PC-9 (cell line): ENCODE measurements at regions not wholly inside any gene's neighbourhood (a gene's known extent, or its start where the extent isn't known, plus 50 kb on each side); places are given as distances from the start of the nearest gene placed in this dataset.

ENCODE experiments used
- BruUV-seq: library from RNA; stranded (reverse); fragments of 400-500 nt; replicated peaks from 2 replicates; lab custom pipeline; 2021; lab: Mats Ljungman, UMichigan
- CTCF ChIA-PET: fragments of 300-600 bp; sonication (Branson Sonifier 250); formaldehyde crosslinking; loops from one replicate; lab custom pipeline; 2022; ENCODE audit warnings: antibody characterized with exemption; lab: Charles Lee
- POLR2A ChIA-PET: fragments of 300-600 bp; sonication (Branson Sonifier 250); formaldehyde crosslinking; loops from one replicate; lab custom pipeline; 2022; ENCODE audit warnings: antibody characterized with exemption; ENCODE audit not compliant: unreplicated experiment; lab: Charles Lee
- DNase-seq, 2 experiments: peaks; one replicate each; pipeline versions ENCODE4 v3.0.0 to v3.0.0-alpha.2; 2015 to 2022; ENCODE audit warnings: mixed read lengths in 1 of 2
- H2AFZ ChIP-seq: fragments of 200-600 bp; sonication (generic); 2 replicates; pipeline ENCODE4 v1.8.1; 2017; ENCODE audit warnings: antibody characterized with exemption
- H3F3A ChIP-seq: fragments of 200-600 bp; sonication (generic); 2 replicates; pipeline ENCODE4 v1.8.1; 2017; ENCODE audit warnings: antibody characterized with exemption, mild to moderate bottlenecking, low read depth; ENCODE audit not compliant: insufficient read depth
- H3K27ac ChIP-seq: fragments of 200-600 bp; sonication (generic); 2 replicates; pipeline ENCODE4 v1.6.1; 2016; ENCODE audit warnings: mixed run types
- H3K27me3 ChIP-seq: fragments of 200-600 bp; sonication (generic); 2 replicates; pipeline ENCODE4 v1.6.1; 2016; ENCODE audit warnings: low read depth, mixed run types; ENCODE audit not compliant: insufficient read depth
- H3K36me3 ChIP-seq: fragments of 200-600 bp; sonication (generic); 2 replicates; pipeline ENCODE4 v1.6.1; 2016; ENCODE audit warnings: low read depth, mixed run types
- H3K4me1 ChIP-seq: fragments of 200-600 bp; sonication (generic); replicated peaks from 2 replicates; pipeline ENCODE4 v1.6.1; 2016; ENCODE audit warnings: mixed run types; ENCODE audit not compliant: insufficient read depth
- H3K4me2 ChIP-seq: fragments of 200-600 bp; sonication (generic); 2 replicates; pipeline ENCODE4 v1.6.1; 2017; ENCODE audit warnings: mixed run types
- H3K4me3 ChIP-seq: fragments of 200-600 bp; sonication (generic); 2 replicates; pipeline ENCODE4 v1.6.1; 2016; ENCODE audit warnings: mixed run types
- H3K79me2 ChIP-seq: fragments of 200-600 bp; sonication (generic); 2 replicates; pipeline ENCODE4 v1.6.1; 2017; ENCODE audit warnings: low read depth, mixed run types
- H3K9me2 ChIP-seq: fragments of 200-600 bp; sonication (generic); 2 replicates; pipeline ENCODE4 v1.8.1; 2017; ENCODE audit warnings: mild to moderate bottlenecking; ENCODE audit not compliant: insufficient read depth
- H3K9me3 ChIP-seq: fragments of 200-600 bp; sonication (generic); 2 replicates; pipeline ENCODE4 v1.8.1; 2016; ENCODE audit warnings: low read depth; ENCODE audit not compliant: insufficient read depth
- H4K20me1 ChIP-seq: fragments of 200-600 bp; sonication (generic); 2 replicates; pipeline ENCODE4 v1.8.1; 2017; ENCODE audit not compliant: insufficient read depth
- CTCF ChIP-seq: fragments of 200-600 bp; sonication (generic); conservative IDR thresholded peaks from 2 replicates; pipeline ENCODE4 v1.6.1; 2017; ENCODE audit warnings: mixed run types, antibody characterized with exemption, mild to moderate bottlenecking, moderate library complexity
- EZH2 ChIP-seq: fragments of 200-600 bp; sonication (generic); IDR thresholded peaks from 2 replicates; pipeline ENCODE4 v1.8.0; 2017; ENCODE audit warnings: antibody characterized with exemption, low read depth
- intact Hi-C: fragments of 100-400 bp; cut with micrococcal nuclease; formaldehyde crosslinking; loops from one replicate; pipeline ENCODE4 v1.10.0; 2022; ENCODE audit not compliant: unreplicated experiment

- BruUV-seq = no TSS peak
- POLR2A ChIA-PET = no interaction called here
Observed at GRCh38 chr4:115437739-115438138, 324.3 kb upstream of the NDST4 start.

GRCh38 chr4:115433491-115433890, 320.1 kb upstream of the NDST4 start:
- no peak overlapping the region for H2AFZ ChIP-seq
- no peaks in the 10 kb centered on the region for H3K4me1 ChIP-seq
- ChIA-PET POLR2A (interaction anchor here (0.6 kb wide), 1 partner anchor 44 kb away, joined by 4 read pairs; no protein-coding TSS in a partner anchor), CTCF (no interaction called here)
- no peaks in the 10 kb centered on the region for H4K20me1 ChIP-seq
- H3K27me3 ChIP-seq = no peaks in the 10 kb centered on the region
- H3K4me2 ChIP-seq = no peak overlapping the region
- no peaks in the 10 kb centered on the region for H3F3A ChIP-seq
- no TSS peak for BruUV-seq
- no peak overlapping the region for H3K4me3 ChIP-seq
- intact Hi-C loops = no loop called here
- DNase-seq = peak in 1 of 2 experiments; percentile 6
- TF ChIP-seq CTCF (no peak), EZH2 (no peak)
- H3K27ac ChIP-seq = no peak overlapping the region
- H3K9me3 ChIP-seq = no peaks in the 10 kb centered on the region
- no peaks in the 10 kb centered on the region for H3K9me2 ChIP-seq
- H3K36me3 ChIP-seq = no peaks in the 10 kb centered on the region
- H3K79me2 ChIP-seq = no peaks in the 10 kb centered on the region

More at GRCh38 chr4:115437739-115438138, 324.3 kb upstream of the NDST4 start:
- CTCF ChIA-PET = no interaction called here
- H3K4me1 ChIP-seq = no peaks in the 10 kb centered on the region
- TF ChIP-seq CTCF (no peak), EZH2 (no peak)
- H2AFZ ChIP-seq = no peak overlapping the region
- H3K27me3 ChIP-seq = no peaks in the 10 kb centered on the region
- no peaks in the 10 kb centered on the region for H3K9me3 ChIP-seq
- H3K4me2 ChIP-seq = no peak overlapping the region
- no peaks in the 10 kb centered on the region for H3K36me3 ChIP-seq
- H3K27ac ChIP-seq = no peak overlapping the region
- H3K9me2 ChIP-seq = no peaks in the 10 kb centered on the region
- intact Hi-C loops = no loop called here
- H3K79me2 ChIP-seq = no peaks in the 10 kb centered on the region
- H3K4me3 ChIP-seq = no peak overlapping the region
- H3F3A ChIP-seq = no peaks in the 10 kb centered on the region
- no peak for DNase-seq
- no peaks in the 10 kb centered on the region for H4K20me1 ChIP-seq

GRCh38 chr4:115430024-115430423, 316.6 kb upstream of the NDST4 start:
- Histone ChIP-seq H3K4me1 (no peaks in the 10 kb centered on the region), H3K9me3 (no peaks in the 10 kb centered on the region), H3K27me3 (no peaks in the 10 kb centered on the region), H3K4me2 (no peak overlapping the region), H2AFZ (no peak overlapping the region), H3F3A (no peaks in the 10 kb centered on the region), H3K36me3 (no peaks in the 10 kb centered on the region), H3K4me3 (no peak overlapping the region), H3K9me2 (no peaks in the 10 kb centered on the region), H3K27ac (no peak overlapping the region), H4K20me1 (no peaks in the 10 kb centered on the region), H3K79me2 (no peaks in the 10 kb centered on the region)
- POLR2A ChIA-PET = no interaction called here
- BruUV-seq = no TSS peak
- intact Hi-C loops = no loop called here
- CTCF ChIA-PET = no interaction called here
- TF ChIP-seq CTCF = no peak
- no peak for TF ChIP-seq EZH2
- DNase-seq = no peak
